ENCODE measurements at regions not wholly inside any gene's neighbourhood (a gene's known extent, or its start where the extent isn't known, plus 50 kb on each side); places are given as distances from the start of the nearest gene placed in this dataset.
"Not testable (repeated sequence)": the region's sequence is repeated elsewhere in the genome, so short reads cannot be mapped to it uniquely, and the experiment has no call there.

DNA sequence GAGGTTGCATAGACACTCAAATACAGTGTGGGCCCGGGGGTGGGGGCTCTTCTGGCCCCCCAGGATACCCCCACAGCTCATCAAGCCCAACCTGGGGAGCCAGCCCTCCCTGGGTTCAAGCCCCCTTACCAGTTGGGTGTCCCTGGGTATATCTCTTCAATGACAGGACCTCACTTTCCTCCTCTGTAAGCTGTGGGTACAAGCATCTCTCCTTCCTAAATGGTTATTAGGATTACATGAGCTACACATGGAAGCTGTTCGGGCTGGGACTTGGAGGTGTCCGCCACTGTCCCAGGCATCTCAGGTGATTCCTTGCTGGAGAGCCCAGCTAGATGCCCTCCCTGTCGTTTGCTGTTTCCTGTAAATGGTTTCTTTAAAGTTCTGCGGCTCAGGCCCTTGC lies 103.5 kb downstream of the CRLF3 start:
- H3K27ac ChIP-seq (ENCODE audit: extremely low read length, insufficient read depth, low read length); H3K4me2 ChIP-seq (ENCODE audit: low read depth, low read length); ATAC-seq; FAIRE-seq; DNase-seq (ENCODE audit: low spot score); H3K9ac ChIP-seq (ENCODE audit: insufficient read depth, low read depth, low read length); POLR2A ChIA-PET; in situ Hi-C loops (cut with HindIII; ENCODE audit: extremely low pct_ligation_motif_present, low pct_unique_long_range_greater_than_20kb); BruUV-seq (replicated peaks); H3K4me1 ChIP-seq (ENCODE audit: insufficient read depth, low read length); H3K4me3 ChIP-seq (replicated peaks in 1 of 3; ENCODE audit: insufficient read depth in 1 of 3, low read depth in 2 of 3, low read length in 3 of 3); H3K9me3 ChIP-seq (ENCODE audit: low read length); H2AFZ ChIP-seq (ENCODE audit: low read length); H3K27me3 ChIP-seq (ENCODE audit: control insufficient read depth in 1 of 2, insufficient read depth in 2 of 2, low read length in 2 of 2); H3K36me3 ChIP-seq (replicated peaks in 1 of 2; ENCODE audit: control insufficient read depth in 1 of 2, insufficient read depth in 2 of 2, low read length in 2 of 2); H3K79me2 ChIP-seq (ENCODE audit: insufficient read depth, low read length); CTCF ChIA-PET (ENCODE audit: low intra/inter-chr PET ratio, low total read pairs); intact Hi-C loops (cut with micrococcal nuclease; ENCODE audit: unreplicated experiment); H4K20me1 ChIP-seq (ENCODE audit: insufficient read depth, low read length): not testable (repeated sequence)
- WGBS (ENCODE audit: low lambda C conversion rate), result 72% methylated on average over 5 of the region's 5 CpGs

- H3K27ac ChIP-seq (ENCODE audit: extremely low read length, insufficient read depth, low read length), result no peak overlapping the region
- H2AFZ ChIP-seq (ENCODE audit: low read length), result no peak overlapping the region
- H3K9ac ChIP-seq (ENCODE audit: insufficient read depth, low read depth, low read length), result no peak overlapping the region
- no peaks in the 10 kb centered on the region for H3K36me3 ChIP-seq (replicated peaks in 1 of 2; ENCODE audit: control insufficient read depth in 1 of 2, insufficient read depth in 2 of 2, low read length in 2 of 2)
- CTCF ChIA-PET (ENCODE audit: low intra/inter-chr PET ratio, low total read pairs), result no interaction called here
- FAIRE-seq, result no peak
- intact Hi-C loops (cut with micrococcal nuclease; ENCODE audit: unreplicated experiment), result no loop called here
- H3K79me2 ChIP-seq (ENCODE audit: insufficient read depth, low read length), result peaks cover 5% of the 10 kb centered on the region
- in situ Hi-C loops (cut with HindIII; ENCODE audit: extremely low pct_ligation_motif_present, low pct_unique_long_range_greater_than_20kb), result no loop called here
- no peaks in the 10 kb centered on the region for H3K9me3 ChIP-seq (ENCODE audit: low read length)
- H3K4me1 ChIP-seq (ENCODE audit: insufficient read depth, low read length), result no peaks in the 10 kb centered on the region
- no peak for DNase-seq (ENCODE audit: low spot score)
- POLR2A ChIA-PET, result interaction anchor here (0.7 kb wide), 1 partner anchor 202 kb away, joined by 3 read pairs; the partner anchor contains the start of gene ADAP2
- TF ChIP-seq ZNF143 (CRISPR knock-in tag; IDR thresholded peaks at IDR 0.05), result no peak
- TF ChIP-seq SAP130 (CRISPR knock-in tag; IDR thresholded peaks at IDR 0.05; ENCODE audit: low read depth), result no peak
- peak; percentile 71; the same call in 1 of the 2 replicates for TF ChIP-seq ZNF768 (CRISPR knock-in tag; IDR thresholded peaks at IDR 0.05)
- TF ChIP-seq ZNF816 (CRISPR knock-in tag; IDR thresholded peaks at IDR 0.05; ENCODE audit: borderline replicate concordance), result no peak
- no peak for TF ChIP-seq HDAC2 (CRISPR knock-in tag; IDR thresholded peaks at IDR 0.05)
- TF ChIP-seq KLF11 (CRISPR knock-in tag; IDR thresholded peaks at IDR 0.05), result no peak
- peaks cover 5% of the 10 kb centered on the region; the same call in 1 of the 2 replicates for H4K20me1 ChIP-seq (ENCODE audit: insufficient read depth, low read length)
- WGBS (ENCODE audit: low lambda C conversion rate), result 98% methylated on average over 7 of the region's 14 CpGs
- H3K27me3 ChIP-seq (ENCODE audit: control insufficient read depth in 1 of 2, insufficient read depth in 2 of 2, low read length in 2 of 2), result no peaks in the 10 kb centered on the region
- ATAC-seq, result no peak
- no peak overlapping the region for H3K4me2 ChIP-seq (ENCODE audit: low read depth, low read length)
- H3K4me3 ChIP-seq (replicated peaks in 1 of 3; ENCODE audit: insufficient read depth in 1 of 3, low read depth in 2 of 3, low read length in 3 of 3), result no peak overlapping the region
- BruUV-seq (replicated peaks), result no TSS peak
Measured at GRCh38 chr17:30720013-30720471, 104.5 kb downstream of the CRLF3 start.
